SK-N-SH (cell line): ENCODE measurements at regions not wholly inside any gene's neighbourhood (a gene's known extent, or its start where the extent isn't known, plus 50 kb on each side); places are given as distances from the start of the nearest gene placed in this dataset.

Experiments used
- CTCF ChIA-PET: fragments of 300-600, 350-600 bp; formaldehyde crosslinking; extraction: SDS; loops from one replicate; lab custom pipeline; 2021; lab: Yijun Ruan, JAX
- POLR2A ChIA-PET: fragments of 350-600 bp; sonication (Branson Sonifier 250); formaldehyde crosslinking; extraction: SDS; loops from one replicate; lab custom pipeline; 2020; ENCODE audit warnings: antibody characterized with exemption, inconsistent platforms; lab: Yijun Ruan, JAX
- DNase-seq: peaks from one replicate; pipeline ENCODE4 v3.0.0; 2012
- H2AFZ ChIP-seq: fragments of 200-600 bp; sonication (generic); 2 replicates; pipeline ENCODE4 v1.8.1; 2016; ENCODE audit warnings: antibody characterized with exemption, mild to moderate bottlenecking, low read depth
- H3F3A ChIP-seq: fragments of 200-600 bp; sonication (generic); replicated peaks from 2 replicates; pipeline ENCODE3; 2016; ENCODE audit warnings: antibody characterized with exemption, mild to moderate bottlenecking; ENCODE audit not compliant: insufficient read depth
- H3K27ac ChIP-seq, 2 experiments: fragments of 200-500 bp in 1 of 2; fragments of 200-600 bp in 1 of 2; sonication (Bioruptor generic) in 1 of 2; sonication (generic), shearing (Covaris generic) in 1 of 2; 2 replicates each; pipeline versions ENCODE4 v1.5.1 to v1.6.1; 2014 to 2016; ENCODE audit warnings: low read depth in 2 of 2, inconsistent platforms in 1 of 2, low read length in 1 of 2, mild to moderate bottlenecking in 1 of 2, mixed read lengths in 1 of 2
- H3K27me3 ChIP-seq: fragments of 200-600 bp; sonication (generic), shearing (Covaris generic); 2 replicates; pipeline ENCODE4 v1.6.1; 2016; ENCODE audit warnings: mixed run types; ENCODE audit not compliant: insufficient read depth
- H3K36me3 ChIP-seq, 2 experiments: fragments of 200-500 bp in 1 of 2; fragments of 200-600 bp in 1 of 2; sonication (Bioruptor generic) in 1 of 2; sonication (generic) in 1 of 2; replicated peaks in 1 of 2; 2 replicates each; pipeline versions ENCODE3 to v1.5.1; 2014 to 2016; ENCODE audit warnings: low read length in 1 of 2, mild to moderate bottlenecking in 1 of 2; ENCODE audit not compliant: insufficient read depth in 2 of 2, control insufficient read depth in 1 of 2
- H3K4me1 ChIP-seq, 2 experiments: fragments of 200-500 bp in 1 of 2; fragments of 200-600 bp in 1 of 2; sonication (Bioruptor generic) in 1 of 2; sonication (generic), shearing (Covaris generic) in 1 of 2; 2 replicates each; pipeline versions ENCODE4 v1.5.1 to v1.6.1; 2014 to 2016; ENCODE audit warnings: low read depth in 1 of 2, low read length in 1 of 2, mixed run types in 1 of 2; ENCODE audit not compliant: insufficient read depth in 2 of 2, control insufficient read depth in 1 of 2
- H3K4me2 ChIP-seq: fragments of 200-600 bp; sonication (generic), shearing (Covaris generic); 2 replicates; pipeline ENCODE4 v1.6.1; 2017; ENCODE audit warnings: mixed run types
- H3K4me3 ChIP-seq, 2 experiments: fragments of 200-500 bp in 1 of 2; fragments of 200-600 bp in 1 of 2; sonication (Bioruptor generic) in 1 of 2; sonication (generic), shearing (Covaris generic) in 1 of 2; 2 replicates each; pipeline versions ENCODE4 v1.5.1 to v1.8.1; 2014 to 2016; ENCODE audit warnings: low read depth in 2 of 2, inconsistent platforms in 1 of 2, low read length in 1 of 2, mild to moderate bottlenecking in 1 of 2, mixed read lengths in 1 of 2, moderate library complexity in 1 of 2
- H3K79me2 ChIP-seq: fragments of 200-600 bp; sonication (generic); 2 replicates; pipeline ENCODE4 v1.8.1; 2017; ENCODE audit warnings: mild to moderate bottlenecking; ENCODE audit not compliant: insufficient read depth
- H3K9ac ChIP-seq: fragments of 200-600 bp; sonication (generic); 2 replicates; pipeline ENCODE4 v1.6.1; 2017; ENCODE audit warnings: mixed run types
- H3K9me2 ChIP-seq: fragments of 200-600 bp; sonication (generic); 2 replicates; pipeline ENCODE4 v1.6.1; 2017; ENCODE audit warnings: mixed run types
- H3K9me3 ChIP-seq: fragments of 200-600 bp; sonication (generic); 2 replicates; pipeline ENCODE4 v1.6.1; 2017; ENCODE audit warnings: mixed run types, mild to moderate bottlenecking, moderate library complexity
- H4K20me1 ChIP-seq: fragments of 200-600 bp; sonication (generic); 2 replicates; pipeline ENCODE4 v1.6.1; 2017; ENCODE audit warnings: mild to moderate bottlenecking, mixed run types; ENCODE audit not compliant: insufficient read depth
- CHD2 ChIP-seq: fragments of 150-350 bp; IDR thresholded peaks from 2 replicates; pipeline ENCODE4 v1.6.1; 2018; ENCODE audit warnings: low read length; ENCODE audit not compliant: partially characterized antibody
- ELF1 ChIP-seq: IDR thresholded peaks from 2 replicates; pipeline ENCODE4 v1.4.0; 2012
- EP300 ChIP-seq, 2 experiments: IDR thresholded peaks; 2 replicates each; pipeline versions ENCODE4 v1.4.0 to v1.6.1; 2012; ENCODE audit warnings: borderline replicate concordance in 1 of 2, low read depth in 1 of 2, low read length in 1 of 2
- EZH2phosphoT487 ChIP-seq: fragments of 200-600 bp; sonication (generic); IDR thresholded peaks from 2 replicates; pipeline ENCODE4 v1.6.1; 2017; ENCODE audit warnings: low read depth, mixed run types, mild to moderate bottlenecking, antibody characterized with exemption, moderate library complexity, borderline replicate concordance
- FOXJ3 ChIP-seq: sonication (generic); formaldehyde crosslinking; IDR thresholded peaks from 2 replicates; pipeline ENCODE4 v1.5.1; 2020; ENCODE audit warnings: mild to moderate bottlenecking, missing genetic modification reagents
- GABPA ChIP-seq: IDR thresholded peaks from 2 replicates; pipeline ENCODE4 v1.4.0; 2012; ENCODE audit warnings: low read depth, mild to moderate bottlenecking
- IRF3 ChIP-seq: fragments of 150-350 bp; IDR thresholded peaks from 2 replicates; pipeline ENCODE4 v1.6.1; 2016; ENCODE audit warnings: mild to moderate bottlenecking, low read depth, low read length
- JUND ChIP-seq: IDR thresholded peaks from 2 replicates; pipeline ENCODE4 v1.4.0; 2012
- MXI1 ChIP-seq: IDR thresholded peaks from 2 replicates; pipeline ENCODE4 v1.6.1; 2012; ENCODE audit warnings: mild to moderate bottlenecking, low read depth, low read length, improper control_type of control experiment
- NFIC ChIP-seq: IDR thresholded peaks from 2 replicates; pipeline ENCODE4 v1.4.0; 2012; ENCODE audit warnings: borderline replicate concordance
- NRF1 ChIP-seq: IDR thresholded peaks from 2 replicates; pipeline ENCODE4 v1.6.1; 2012; ENCODE audit warnings: low read depth, mild to moderate bottlenecking, low read length
- RAD21 ChIP-seq: IDR thresholded peaks from 2 replicates; pipeline ENCODE4 v1.6.1; 2012; ENCODE audit warnings: mild to moderate bottlenecking, low read length
- RCOR1 ChIP-seq: fragments of 150-350 bp; IDR thresholded peaks from 2 replicates; pipeline ENCODE4 v1.6.1; 2017; ENCODE audit warnings: antibody characterized with exemption, low read length
- RFX5 ChIP-seq: IDR thresholded peaks from 2 replicates; pipeline ENCODE4 v1.6.1; 2012; ENCODE audit warnings: mild to moderate bottlenecking, improper control_type of control experiment, low read length
- SIN3A ChIP-seq: IDR thresholded peaks from 2 replicates; pipeline ENCODE4 v1.6.1; 2012; ENCODE audit warnings: low read depth, mild to moderate bottlenecking, low read length, moderate library complexity, borderline replicate concordance
- SMC3 ChIP-seq: IDR thresholded peaks from 2 replicates; pipeline ENCODE4 v1.6.1; 2012; ENCODE audit warnings: low read depth, low read length, improper control_type of control experiment
- TAF1 ChIP-seq: IDR thresholded peaks from 2 replicates; pipeline ENCODE4 v1.6.1; 2012; ENCODE audit warnings: low read depth, mild to moderate bottlenecking, low read length, moderate library complexity, borderline replicate concordance
- YY1 ChIP-seq: IDR thresholded peaks from 2 replicates; pipeline ENCODE4 v1.4.0; 2012; ENCODE audit warnings: low read depth, mild to moderate bottlenecking
- WGBS: methylation state at CpG from one replicate; pipeline ENCODE4 v1.1.6; 2017; ENCODE audit warnings: low lambda C conversion rate; 5-methylcytosine and 5-hydroxymethylcytosine counted together
- TF ChIP-seq, protein P1 (sequence below): IDR thresholded peaks from 2 replicates; pipeline ENCODE4 v1.4.0; 2012; ENCODE audit warnings: low read depth
- TF ChIP-seq, protein P2 (sequence below): IDR thresholded peaks from 2 replicates; pipeline ENCODE4 v1.4.0; 2012; ENCODE audit warnings: low read depth, borderline replicate concordance
- TF ChIP-seq, protein P3 (sequence below): IDR thresholded peaks from 2 replicates; pipeline ENCODE4 v1.6.1; 2012; ENCODE audit warnings: mild to moderate bottlenecking, low read depth, low read length, moderate library complexity
- TF ChIP-seq, protein P4 (sequence below): fragments of 150-350 bp; IDR thresholded peaks from 2 replicates; pipeline ENCODE4 v1.6.1; 2017; ENCODE audit warnings: antibody characterized with exemption, low read length, low read depth, borderline replicate concordance

DNA sequence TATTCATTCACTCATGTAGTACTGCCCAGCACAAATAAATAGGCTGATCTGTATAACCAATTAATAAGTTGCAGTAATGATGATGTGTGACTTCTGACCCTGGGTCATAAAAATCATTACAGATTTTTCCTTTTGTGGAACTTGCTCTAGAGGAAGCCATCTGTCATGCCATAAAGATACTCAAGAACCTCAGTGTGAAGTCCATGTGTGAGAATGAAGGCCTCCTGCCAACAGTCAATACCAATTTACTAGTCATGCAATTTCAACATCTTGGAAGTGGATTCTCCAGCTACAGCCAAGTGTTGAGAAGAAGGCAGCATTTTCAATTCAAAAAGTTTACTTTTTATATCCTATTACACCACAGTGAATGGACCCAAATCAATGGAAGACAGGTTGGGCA is 435.6 kb upstream of the LRRC4C start:
- no peak overlapping the region for H3K27ac ChIP-seq
- H3K4me2 ChIP-seq, result no peak overlapping the region
- no peaks in the 10 kb centered on the region for H3K36me3 ChIP-seq
- CTCF ChIA-PET, result interaction anchor here (1.1 kb wide), 1 partner anchor 38 kb away, joined by 3 read pairs; no protein-coding TSS in a partner anchor
- H3K4me3 ChIP-seq, result no peak overlapping the region
- H3F3A ChIP-seq, result no peaks in the 10 kb centered on the region
- peaks cover 3% of the 10 kb centered on the region; the same call in 1 of the 2 replicates for H3K9me3 ChIP-seq
- H3K79me2 ChIP-seq, result no peaks in the 10 kb centered on the region
- no peaks in the 10 kb centered on the region for H4K20me1 ChIP-seq
- H3K9me2 ChIP-seq, result no peaks in the 10 kb centered on the region
- H3K9ac ChIP-seq, result no peak overlapping the region
- no peaks in the 10 kb centered on the region for H3K4me1 ChIP-seq
- no peak for DNase-seq
- POLR2A ChIA-PET, result no interaction called here
- no peak overlapping the region for H2AFZ ChIP-seq
- H3K27me3 ChIP-seq, result no peaks in the 10 kb centered on the region
- no peak for TF ChIP-seq NRF1
- no peak for TF ChIP-seq RFX5
- TF ChIP-seq MXI1, result no peak
- no peak for TF ChIP-seq JUND
- TF ChIP-seq, protein P1, sequence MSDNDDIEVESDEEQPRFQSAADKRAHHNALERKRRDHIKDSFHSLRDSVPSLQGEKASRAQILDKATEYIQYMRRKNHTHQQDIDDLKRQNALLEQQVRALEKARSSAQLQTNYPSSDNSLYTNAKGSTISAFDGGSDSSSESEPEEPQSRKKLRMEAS, result no peak
- no peak for TF ChIP-seq EP300 (IDR thresholded peaks at IDR 0.05; ENCODE audit: borderline replicate concordance in 1 of 2, low read depth in 1 of 2, low read length in 1 of 2)
- no peak for TF ChIP-seq FOXJ3 (CRISPR knock-in tag)
- no peak for TF ChIP-seq CHD2

DNA sequence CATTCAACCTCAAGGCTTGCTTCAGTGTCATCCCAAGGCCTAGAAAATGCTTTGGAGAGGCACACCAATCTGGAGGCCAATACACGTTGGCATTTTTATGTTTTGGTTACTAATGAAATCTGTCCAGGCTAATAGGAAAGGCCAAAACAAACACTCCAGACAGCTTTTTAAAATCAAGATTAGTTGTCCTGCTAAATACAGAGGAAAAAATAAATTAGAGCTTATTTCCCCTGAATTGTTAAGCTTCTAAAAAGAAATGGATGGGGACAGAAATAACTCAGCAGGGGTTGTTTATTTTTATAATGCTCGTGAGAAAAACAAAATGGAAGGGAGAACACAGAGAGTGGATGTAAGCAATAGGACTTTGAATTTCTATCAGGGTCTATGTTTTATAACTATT is 438.5 kb upstream of the LRRC4C start:
- CTCF ChIA-PET, result interaction anchor here (1.1 kb wide), 1 partner anchor 13 kb away, joined by 3 read pairs; no protein-coding TSS in a partner anchor
- no peak overlapping the region for H3K9ac ChIP-seq
- no peaks in the 10 kb centered on the region for H3K79me2 ChIP-seq
- H3K4me3 ChIP-seq, result no peak overlapping the region
- H2AFZ ChIP-seq, result no peak overlapping the region
- H3K4me1 ChIP-seq, result no peaks in the 10 kb centered on the region
- 3% methylated on average over 2 of the region's 2 CpGs for WGBS
- H3K27me3 ChIP-seq, result no peaks in the 10 kb centered on the region
- no peaks in the 10 kb centered on the region for H3F3A ChIP-seq
- no peak overlapping the region for H3K27ac ChIP-seq
- H3K9me2 ChIP-seq, result no peaks in the 10 kb centered on the region
- H3K4me2 ChIP-seq, result no peak overlapping the region
- POLR2A ChIA-PET, result no interaction called here
- no peaks in the 10 kb centered on the region for H3K36me3 ChIP-seq
- H3K9me3 ChIP-seq, result peaks cover 3% of the 10 kb centered on the region; the same call in 1 of the 2 replicates
- no peak for DNase-seq
- no peaks in the 10 kb centered on the region for H4K20me1 ChIP-seq
- no peak for TF ChIP-seq EP300 (IDR thresholded peaks at IDR 0.05; ENCODE audit: borderline replicate concordance in 1 of 2, low read depth in 1 of 2, low read length in 1 of 2)
- TF ChIP-seq RAD21, result no peak
- TF ChIP-seq, protein P2, sequence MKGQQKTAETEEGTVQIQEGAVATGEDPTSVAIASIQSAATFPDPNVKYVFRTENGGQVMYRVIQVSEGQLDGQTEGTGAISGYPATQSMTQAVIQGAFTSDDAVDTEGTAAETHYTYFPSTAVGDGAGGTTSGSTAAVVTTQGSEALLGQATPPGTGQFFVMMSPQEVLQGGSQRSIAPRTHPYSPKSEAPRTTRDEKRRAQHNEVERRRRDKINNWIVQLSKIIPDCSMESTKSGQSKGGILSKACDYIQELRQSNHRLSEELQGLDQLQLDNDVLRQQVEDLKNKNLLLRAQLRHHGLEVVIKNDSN, result no peak
- no peak for TF ChIP-seq RCOR1
- TF ChIP-seq GABPA, result no peak
- TF ChIP-seq YY1, result no peak
- TF ChIP-seq, protein P3, sequence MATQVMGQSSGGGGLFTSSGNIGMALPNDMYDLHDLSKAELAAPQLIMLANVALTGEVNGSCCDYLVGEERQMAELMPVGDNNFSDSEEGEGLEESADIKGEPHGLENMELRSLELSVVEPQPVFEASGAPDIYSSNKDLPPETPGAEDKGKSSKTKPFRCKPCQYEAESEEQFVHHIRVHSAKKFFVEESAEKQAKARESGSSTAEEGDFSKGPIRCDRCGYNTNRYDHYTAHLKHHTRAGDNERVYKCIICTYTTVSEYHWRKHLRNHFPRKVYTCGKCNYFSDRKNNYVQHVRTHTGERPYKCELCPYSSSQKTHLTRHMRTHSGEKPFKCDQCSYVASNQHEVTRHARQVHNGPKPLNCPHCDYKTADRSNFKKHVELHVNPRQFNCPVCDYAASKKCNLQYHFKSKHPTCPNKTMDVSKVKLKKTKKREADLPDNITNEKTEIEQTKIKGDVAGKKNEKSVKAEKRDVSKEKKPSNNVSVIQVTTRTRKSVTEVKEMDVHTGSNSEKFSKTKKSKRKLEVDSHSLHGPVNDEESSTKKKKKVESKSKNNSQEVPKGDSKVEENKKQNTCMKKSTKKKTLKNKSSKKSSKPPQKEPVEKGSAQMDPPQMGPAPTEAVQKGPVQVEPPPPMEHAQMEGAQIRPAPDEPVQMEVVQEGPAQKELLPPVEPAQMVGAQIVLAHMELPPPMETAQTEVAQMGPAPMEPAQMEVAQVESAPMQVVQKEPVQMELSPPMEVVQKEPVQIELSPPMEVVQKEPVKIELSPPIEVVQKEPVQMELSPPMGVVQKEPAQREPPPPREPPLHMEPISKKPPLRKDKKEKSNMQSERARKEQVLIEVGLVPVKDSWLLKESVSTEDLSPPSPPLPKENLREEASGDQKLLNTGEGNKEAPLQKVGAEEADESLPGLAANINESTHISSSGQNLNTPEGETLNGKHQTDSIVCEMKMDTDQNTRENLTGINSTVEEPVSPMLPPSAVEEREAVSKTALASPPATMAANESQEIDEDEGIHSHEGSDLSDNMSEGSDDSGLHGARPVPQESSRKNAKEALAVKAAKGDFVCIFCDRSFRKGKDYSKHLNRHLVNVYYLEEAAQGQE, result no peak
- TF ChIP-seq ELF1, result no peak
- TF ChIP-seq SIN3A, result no peak
- TF ChIP-seq TAF1, result no peak
- TF ChIP-seq EZH2phosphoT487, result no peak
- no peak for TF ChIP-seq JUND
- TF ChIP-seq SMC3, result no peak
- TF ChIP-seq, protein P4, sequence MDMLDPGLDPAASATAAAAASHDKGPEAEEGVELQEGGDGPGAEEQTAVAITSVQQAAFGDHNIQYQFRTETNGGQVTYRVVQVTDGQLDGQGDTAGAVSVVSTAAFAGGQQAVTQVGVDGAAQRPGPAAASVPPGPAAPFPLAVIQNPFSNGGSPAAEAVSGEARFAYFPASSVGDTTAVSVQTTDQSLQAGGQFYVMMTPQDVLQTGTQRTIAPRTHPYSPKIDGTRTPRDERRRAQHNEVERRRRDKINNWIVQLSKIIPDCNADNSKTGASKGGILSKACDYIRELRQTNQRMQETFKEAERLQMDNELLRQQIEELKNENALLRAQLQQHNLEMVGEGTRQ, result no peak
- TF ChIP-seq NFIC, result no peak
- TF ChIP-seq, protein P1, result no peak
- TF ChIP-seq IRF3, result no peak
